ENCODE measurements at regions not wholly inside any gene's neighbourhood (a gene's known extent, or its start where the extent isn't known, plus 50 kb on each side); places are given as distances from the start of the nearest gene placed in this dataset.

GRCh38 chr15:77557564-77557963 lies 75.1 kb downstream of the LINGO1 start:
- no peak for DNase-seq

- DNase-seq: no peak
Observed at GRCh38 chr15:77557144-77557543, 75.6 kb downstream of the LINGO1 start.

- DNase-seq: no peak
Observed at GRCh38 chr15:77556622-77557021, 76.1 kb downstream of the LINGO1 start.

- no peak for DNase-seq
Observed at GRCh38 chr15:77555232-77555631, 77.5 kb downstream of the LINGO1 start.

GRCh38 chr15:77554306-77555080 lies 78.2 kb downstream of the LINGO1 start:
- DNase-seq: no peak

GRCh38 chr15:77553695-77554094 lies 79.0 kb downstream of the LINGO1 start:
- DNase-seq: no peak

- DNase-seq: no peak
Observed at GRCh38 chr15:77553257-77553656, 79.5 kb downstream of the LINGO1 start.

- DNase-seq: no peak
Observed at GRCh38 chr15:77552066-77552465, 80.6 kb downstream of the LINGO1 start.

GRCh38 chr15:77550301-77551251 lies 82.1 kb downstream of the LINGO1 start:
- DNase-seq: peak in 1 of 2 experiments; percentile 23

- DNase-seq: no peak
Observed at GRCh38 chr15:77549576-77550288, 83.0 kb downstream of the LINGO1 start.

- DNase-seq: no peak
Observed at GRCh38 chr15:77548589-77549557, 83.8 kb downstream of the LINGO1 start.

GRCh38 chr15:77547801-77548588 lies 84.7 kb downstream of the LINGO1 start:
- DNase-seq: no peak

GRCh38 chr15:77546870-77547269 lies 85.8 kb downstream of the LINGO1 start:
- no peak for DNase-seq

GRCh38 chr15:77546050-77546501 lies 86.6 kb downstream of the LINGO1 start:
- DNase-seq: no peak

- DNase-seq: no peak
Observed at GRCh38 chr15:77545058-77545457, 87.7 kb downstream of the LINGO1 start.

GRCh38 chr15:77544162-77544561 lies 88.5 kb downstream of the LINGO1 start:
- DNase-seq: no peak

- peak; percentile 51 to 56 for DNase-seq
Observed at GRCh38 chr15:77543159-77543882, 89.4 kb downstream of the LINGO1 start.

GRCh38 chr15:77542491-77543001 lies 90.2 kb downstream of the LINGO1 start:
- no peak for DNase-seq

- DNase-seq: no peak
Observed at GRCh38 chr15:77541421-77542181, 91.1 kb downstream of the LINGO1 start.

Data from NCI-H187 (cell line).